Ovary (tissue), 1 donor: ENCODE measurements at regions not wholly inside any gene's neighbourhood (a gene's known extent, or its start where the extent isn't known, plus 50 kb on each side); places are given as distances from the start of the nearest gene placed in this dataset.

Experiments used
- EP300 ChIP-seq: sonication (generic); formaldehyde crosslinking; IDR thresholded peaks from one replicate; pipeline ENCODE4 v1.6.1; 2017; ENCODE audit warnings: antibody characterized with exemption
- POLR2A ChIP-seq: fragments of 450-650 bp; IDR thresholded peaks from one replicate; pipeline ENCODE4 v1.6.1; 2017; ENCODE audit warnings: antibody characterized with exemption, mild to moderate bottlenecking, moderate library complexity

DNA sequence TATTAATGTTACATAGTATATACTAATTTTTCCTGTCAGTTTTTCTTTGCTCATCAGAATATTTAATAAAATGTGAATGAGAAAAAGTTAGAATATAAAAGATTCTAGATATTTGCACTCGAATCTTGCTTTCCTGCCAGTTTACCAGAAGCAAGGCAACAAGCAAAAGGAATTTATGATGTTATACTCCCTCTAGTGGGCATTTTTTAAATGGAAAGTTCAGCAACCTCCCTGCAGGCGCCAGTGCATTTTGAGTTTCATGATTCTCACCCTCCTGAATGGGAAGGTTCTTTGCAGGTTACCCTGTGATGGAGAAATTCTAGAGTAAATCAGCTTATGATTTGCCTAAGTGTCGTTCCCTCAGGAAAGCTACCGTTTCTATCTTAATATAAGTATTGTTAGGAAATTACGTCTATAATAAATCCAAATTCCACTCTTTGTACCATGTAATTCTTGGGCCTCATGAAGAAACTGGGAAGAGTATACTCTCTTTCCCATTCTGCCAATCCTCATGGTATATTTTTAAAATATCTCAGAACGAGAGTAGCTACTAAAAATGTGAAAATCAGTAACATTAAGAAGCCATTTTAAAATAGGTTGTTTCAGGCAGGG, 350.0 kb downstream of the CRPPA start:
- TF ChIP-seq EP300, result no peak
- no peak for TF ChIP-seq POLR2A
